RPMI7951 (cell line): ENCODE measurements at regions not wholly inside any gene's neighbourhood (a gene's known extent, or its start where the extent isn't known, plus 50 kb on each side); places are given as distances from the start of the nearest gene placed in this dataset.
"Not testable (repeated sequence)": the region's sequence is repeated elsewhere in the genome, so short reads cannot be mapped to it uniquely, and the experiment has no call there.

ENCODE experiments used
- DNase-seq: peaks from one replicate; pipeline ENCODE4 v3.0.0-alpha.2; 2012; ENCODE audit warnings: low read depth

- not testable (repeated sequence) for DNase-seq
Measured at GRCh38 chr21:10270211-10270610, 251.2 kb upstream of the TPTE start.

GRCh38 chr21:10271666-10272207, 249.6 kb upstream of the TPTE start:
- DNase-seq: peak; percentile 13

- DNase-seq: no peak
Measured at GRCh38 chr21:10272216-10272615, 249.2 kb upstream of the TPTE start.

DNA sequence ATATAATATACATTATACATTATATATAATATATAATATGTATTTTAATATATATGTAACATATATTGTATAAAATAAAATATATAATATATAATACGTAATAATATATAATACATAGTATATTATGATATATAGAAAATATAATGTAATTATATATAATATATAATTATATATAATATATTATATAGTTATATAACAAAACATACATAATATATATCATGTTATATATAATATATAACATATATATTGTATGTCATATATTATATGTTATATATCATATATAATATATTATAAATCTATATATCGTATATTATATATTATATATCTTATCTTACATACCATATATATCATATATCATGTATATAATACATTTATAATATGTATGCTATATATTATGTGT, 248.2 kb upstream of the TPTE start:
- no peak for DNase-seq

- DNase-seq: not testable (repeated sequence)
Measured at GRCh38 chr21:10273794-10274338, 247.5 kb upstream of the TPTE start.
